Body of pancreas (tissue), 4 donors: ENCODE measurements at regions not wholly inside any gene's neighbourhood (a gene's known extent, or its start where the extent isn't known, plus 50 kb on each side); places are given as distances from the start of the nearest gene placed in this dataset.

Experiments used
- ATAC-seq: fragments of 150-250 bp; one replicate; pipeline ENCODE4 v1.9.1; 2016
- DNase-seq, 4 donors: peaks; one replicate each; pipeline ENCODE4 v3.0.0-alpha.2; 2019
- H3K27ac ChIP-seq, 4 donors: fragments of 200-600 bp; sonication (generic); 1 replicate in 3 of 4; 2 replicates in 1 of 4; pipeline versions ENCODE4 v1.5.1 to v1.6.1; 2016 to 2019; ENCODE audit warnings: mild to moderate bottlenecking in 1 of 4, mixed read lengths in 1 of 4, moderate library complexity in 1 of 4
- H3K27me3 ChIP-seq, 2 donors: fragments of 200-600 bp; sonication (generic); one replicate each; pipeline ENCODE4 v1.6.0; 2016; ENCODE audit warnings: mild to moderate bottlenecking in 1 of 2
- H3K36me3 ChIP-seq, 2 donors: fragments of 200-600 bp; sonication (generic); replicated peaks in 1 of 2; 2 replicates each; pipeline ENCODE4 v1.5.1; 2016; ENCODE audit warnings: low read depth in 2 of 2; ENCODE audit not compliant: insufficient read depth in 1 of 2
- H3K4me1 ChIP-seq: fragments of 200-600 bp; sonication (generic); one replicate; pipeline ENCODE4 v1.6.0; 2016
- H3K4me3 ChIP-seq, 2 donors: fragments of 200-600 bp; sonication (generic); 1 replicate in 1 of 2; 2 replicates in 1 of 2; pipeline ENCODE4 v1.5.1; 2016 to 2019
- H3K9me3 ChIP-seq, 3 donors: fragments of 200-600 bp; sonication (generic); 1 replicate in 2 of 3; 2 replicates in 1 of 3; pipeline ENCODE4 v1.5.1; 2016
- POLR2A ChIP-seq, 3 donors: fragments of 450-650 bp; IDR thresholded peaks; one replicate each; pipeline ENCODE4 v1.6.1; 2016; ENCODE audit warnings: antibody characterized with exemption in 3 of 3, mild to moderate bottlenecking in 2 of 3
- WGBS, 2 donors: methylation state at CpG; one replicate each; pipeline ENCODE4 v1.1.5; 2017; 5-methylcytosine and 5-hydroxymethylcytosine counted together
- intact Hi-C: fragments of 100-400 bp; cut with DNase I; formaldehyde crosslinking; loops from one replicate; pipeline ENCODE4 v1.15.1; 2023
- TF ChIP-seq, protein P1 (sequence below), 7 experiments: fragments of 450-650 bp in 4 of 7; fragments of 200-600 bp in 3 of 7; sonication (generic) in 3 of 7; IDR thresholded peaks; one replicate each; pipeline ENCODE4 v1.5.1; 2016 to 2019; ENCODE audit warnings: antibody characterized with exemption in 7 of 7

DNA sequence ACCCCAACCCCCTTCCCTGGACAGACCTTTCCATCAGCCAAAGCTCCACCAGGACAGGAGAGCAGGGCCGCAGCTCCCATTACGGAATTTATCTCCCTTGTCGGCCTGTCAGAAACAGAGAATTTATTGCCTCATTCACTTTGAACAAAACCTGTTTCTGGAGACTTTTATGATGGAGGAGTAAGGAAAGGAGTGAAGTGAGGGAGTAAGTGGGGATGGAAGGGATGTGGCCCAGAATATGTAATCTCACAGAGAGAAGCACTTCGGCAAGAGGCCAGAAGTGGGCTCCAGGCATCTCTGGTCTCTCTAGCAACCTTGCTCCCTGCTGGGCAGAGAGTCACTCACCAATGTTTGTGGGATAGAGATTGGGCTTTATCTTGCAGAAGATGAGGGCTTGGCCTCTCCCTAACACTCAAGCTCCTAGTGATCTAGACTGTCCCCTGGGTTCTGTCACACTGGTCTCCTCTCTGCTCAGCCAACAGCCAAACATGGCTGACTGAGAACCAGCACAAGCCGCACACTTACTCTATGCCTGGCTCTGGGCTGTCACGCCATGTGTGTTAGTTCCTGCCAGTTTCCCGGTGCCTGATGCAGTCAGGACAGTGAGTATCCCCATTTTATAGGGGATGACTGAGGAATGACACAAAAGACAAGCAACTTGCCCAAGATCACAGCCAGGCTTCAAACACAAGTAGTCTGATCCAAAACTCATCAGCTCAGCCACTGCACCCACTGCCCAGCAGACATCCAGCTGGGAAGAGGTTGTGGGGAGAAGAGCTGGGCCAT lies 149.4 kb upstream of the ZMIZ1 start:
- WGBS, 2 donors, result 86 to 87% methylated on average over 7 of the region's 7 CpGs

DNA sequence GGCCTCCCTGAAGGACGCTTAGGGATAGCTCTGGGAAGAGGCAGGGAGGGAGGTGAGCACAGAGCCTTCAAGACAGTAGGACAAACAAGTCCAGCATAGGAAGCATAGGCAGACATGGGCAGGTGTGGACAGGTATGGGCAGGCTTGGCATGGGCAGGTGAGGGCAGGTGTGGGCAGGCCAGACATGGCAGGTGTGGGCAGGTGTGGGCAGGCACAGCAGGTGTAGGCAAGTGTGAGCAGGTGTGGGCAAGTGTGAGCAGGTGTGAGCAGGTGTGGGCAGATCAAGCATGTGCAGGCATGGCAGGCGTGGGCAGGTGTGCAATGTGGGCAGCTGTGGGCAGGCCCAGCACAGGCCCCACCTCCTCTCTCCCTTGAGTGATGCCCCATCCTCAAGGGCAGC lies 148.8 kb upstream of the ZMIZ1 start:
- WGBS, 2 donors, result 94 to 100% methylated on average over 2 of the region's 2 CpGs

More for the DNA sequence above, 149.4 kb upstream of the ZMIZ1 start:
- Histone ChIP-seq H3K4me1 (peaks cover 5% of the 10 kb centered on the region), H3K27me3 (no peaks in the 10 kb centered on the region), H3K27ac (no peak overlapping the region), H3K36me3 (no peaks in the 10 kb centered on the region), H3K9me3 (no peaks in the 10 kb centered on the region), H3K4me3 (no peak overlapping the region)
- intact Hi-C loops, result no loop called here
- DNase-seq (no peak), ATAC-seq (no peak)
- TF ChIP-seq POLR2A (IDR thresholded peaks at IDR 0.05), result no peak
- TF ChIP-seq, protein P1, sequence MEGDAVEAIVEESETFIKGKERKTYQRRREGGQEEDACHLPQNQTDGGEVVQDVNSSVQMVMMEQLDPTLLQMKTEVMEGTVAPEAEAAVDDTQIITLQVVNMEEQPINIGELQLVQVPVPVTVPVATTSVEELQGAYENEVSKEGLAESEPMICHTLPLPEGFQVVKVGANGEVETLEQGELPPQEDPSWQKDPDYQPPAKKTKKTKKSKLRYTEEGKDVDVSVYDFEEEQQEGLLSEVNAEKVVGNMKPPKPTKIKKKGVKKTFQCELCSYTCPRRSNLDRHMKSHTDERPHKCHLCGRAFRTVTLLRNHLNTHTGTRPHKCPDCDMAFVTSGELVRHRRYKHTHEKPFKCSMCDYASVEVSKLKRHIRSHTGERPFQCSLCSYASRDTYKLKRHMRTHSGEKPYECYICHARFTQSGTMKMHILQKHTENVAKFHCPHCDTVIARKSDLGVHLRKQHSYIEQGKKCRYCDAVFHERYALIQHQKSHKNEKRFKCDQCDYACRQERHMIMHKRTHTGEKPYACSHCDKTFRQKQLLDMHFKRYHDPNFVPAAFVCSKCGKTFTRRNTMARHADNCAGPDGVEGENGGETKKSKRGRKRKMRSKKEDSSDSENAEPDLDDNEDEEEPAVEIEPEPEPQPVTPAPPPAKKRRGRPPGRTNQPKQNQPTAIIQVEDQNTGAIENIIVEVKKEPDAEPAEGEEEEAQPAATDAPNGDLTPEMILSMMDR (IDR thresholded peaks at IDR 0.05), result no peak

DNA sequence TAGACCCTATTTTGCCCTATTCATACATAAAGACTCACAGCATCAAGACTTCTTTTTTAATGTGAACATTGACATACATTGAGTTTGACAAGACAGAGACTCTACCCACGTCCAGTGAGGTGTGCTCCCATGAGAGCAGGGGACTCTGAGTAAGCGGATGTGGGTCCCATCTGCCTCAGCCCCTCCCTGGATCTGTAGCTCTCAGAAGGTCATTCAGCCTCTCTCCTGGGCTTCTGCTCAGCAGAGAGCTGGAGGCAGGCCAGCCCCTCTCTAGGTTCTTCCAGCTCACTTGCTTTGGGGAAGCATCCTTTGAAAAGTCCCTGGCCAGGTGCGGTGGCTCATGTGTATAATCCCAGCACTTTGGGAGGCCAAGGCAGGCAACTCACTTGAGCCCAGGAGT lies 146.9 kb upstream of the ZMIZ1 start:
- Histone ChIP-seq H3K9me3 (no peaks in the 10 kb centered on the region), H3K27ac (no peak overlapping the region), H3K4me1 (no peaks in the 10 kb centered on the region), H3K36me3 (no peaks in the 10 kb centered on the region), H3K27me3 (no peaks in the 10 kb centered on the region), H3K4me3 (no peak overlapping the region)
- 81 to 85% methylated on average over 2 to 3 of the region's 3 CpGs for WGBS, 2 donors
- DNase-seq (no peak), ATAC-seq (no peak)
- intact Hi-C loops, result no loop called here
- TF ChIP-seq, protein P1 (IDR thresholded peaks at IDR 0.05), result no peak
- no peak for TF ChIP-seq POLR2A (IDR thresholded peaks at IDR 0.05)

More for the DNA sequence above, 148.8 kb upstream of the ZMIZ1 start:
- H3K9me3 ChIP-seq, result no peaks in the 10 kb centered on the region
- no peaks in the 10 kb centered on the region for H3K4me1 ChIP-seq
- no peak for ATAC-seq
- no peak overlapping the region for H3K4me3 ChIP-seq
- H3K27me3 ChIP-seq, result no peaks in the 10 kb centered on the region
- DNase-seq, result no peak
- intact Hi-C loops, result no loop called here
- H3K36me3 ChIP-seq, result no peaks in the 10 kb centered on the region
- H3K27ac ChIP-seq, result no peak overlapping the region
- no peak for TF ChIP-seq POLR2A (IDR thresholded peaks at IDR 0.05)
- TF ChIP-seq, protein P1 (IDR thresholded peaks at IDR 0.05), result no peak

DNA sequence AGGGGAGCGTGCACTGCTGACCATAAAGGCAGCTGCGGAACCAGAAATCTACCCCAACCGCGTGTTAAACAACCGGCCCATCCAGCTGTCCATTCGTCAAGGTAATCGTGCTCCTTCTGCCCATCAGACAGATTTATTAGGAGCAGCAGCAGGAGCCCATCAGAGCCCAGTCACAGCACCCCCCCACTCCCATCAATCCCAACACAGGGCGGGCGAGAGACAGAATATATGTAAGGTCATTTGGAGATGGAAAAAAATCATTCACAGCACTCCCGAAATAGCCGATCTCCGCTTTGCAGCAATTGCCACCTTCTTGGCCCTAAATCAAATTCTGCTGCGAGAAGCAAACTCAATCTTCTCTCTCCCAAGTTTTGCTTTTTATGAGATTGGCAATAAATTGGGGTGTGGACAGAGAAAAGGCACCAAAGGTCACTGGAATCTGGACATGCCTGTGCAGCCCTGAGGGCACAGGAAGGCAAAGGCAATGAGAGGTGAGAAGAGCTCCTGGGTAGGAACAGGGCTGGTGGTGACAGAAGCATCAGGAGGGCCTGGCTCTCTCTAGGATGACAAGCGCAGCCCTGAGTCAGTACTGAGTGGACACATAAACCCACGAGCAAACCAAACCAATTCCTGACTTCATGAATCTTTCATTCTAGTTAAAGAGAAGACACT lies 145.0 kb upstream of the ZMIZ1 start:
- H3K4me1 ChIP-seq, result no peaks in the 10 kb centered on the region
- no peaks in the 10 kb centered on the region for H3K27me3 ChIP-seq
- 74 to 88% methylated on average over 14 to 15 of the region's 15 CpGs for WGBS, 2 donors
- H3K9me3 ChIP-seq, result no peaks in the 10 kb centered on the region
- intact Hi-C loops, result no loop called here
- H3K36me3 ChIP-seq, result no peaks in the 10 kb centered on the region
- TF ChIP-seq POLR2A (IDR thresholded peaks at IDR 0.05), result no peak
- TF ChIP-seq, protein P1 (IDR thresholded peaks at IDR 0.05), result no peak
- no peak overlapping the region for H3K27ac ChIP-seq
- no peak overlapping the region for H3K4me3 ChIP-seq
- ATAC-seq (no peak), DNase-seq (no peak)
